ENCODE measurements at regions not wholly inside any gene's neighbourhood (a gene's known extent, or its start where the extent isn't known, plus 50 kb on each side); places are given as distances from the start of the nearest gene placed in this dataset.
"Not testable (repeated sequence)": the region's sequence is repeated elsewhere in the genome, so short reads cannot be mapped to it uniquely, and the experiment has no call there.

- DNase-seq, result no peak
Observed at GRCh38 chr12:131425112-131426075, 285.5 kb upstream of the SFSWAP start.

DNA sequence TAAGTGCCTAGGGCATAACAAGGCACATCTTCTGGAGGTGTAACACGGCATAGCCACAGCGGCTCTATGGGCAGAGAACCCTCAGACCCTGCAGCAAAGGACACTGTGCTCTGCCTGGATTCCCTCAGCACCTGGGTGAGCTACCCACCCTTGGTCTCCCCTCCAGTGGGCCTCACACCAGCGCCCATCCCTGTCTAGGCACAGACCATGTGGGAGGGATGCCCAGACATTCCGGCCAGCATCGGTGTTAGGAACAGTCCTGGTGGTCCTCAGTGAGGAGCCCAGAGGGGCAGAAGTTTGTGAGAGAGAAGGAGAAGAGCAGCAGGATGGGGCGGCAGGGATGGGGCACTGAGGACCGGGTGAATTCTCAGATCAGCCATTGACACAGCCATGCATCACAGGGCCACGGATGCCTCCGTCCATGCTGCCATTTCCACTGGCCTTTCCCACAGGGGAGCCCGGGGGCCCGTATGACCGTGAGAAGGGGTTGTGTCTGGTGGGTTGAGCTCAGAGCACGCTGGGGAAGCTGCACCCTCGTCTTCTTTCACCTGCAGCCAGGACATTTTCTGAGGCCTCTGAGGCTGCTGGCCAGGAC is 282.7 kb upstream of the SFSWAP start:
- DNase-seq, result no peak

DNA sequence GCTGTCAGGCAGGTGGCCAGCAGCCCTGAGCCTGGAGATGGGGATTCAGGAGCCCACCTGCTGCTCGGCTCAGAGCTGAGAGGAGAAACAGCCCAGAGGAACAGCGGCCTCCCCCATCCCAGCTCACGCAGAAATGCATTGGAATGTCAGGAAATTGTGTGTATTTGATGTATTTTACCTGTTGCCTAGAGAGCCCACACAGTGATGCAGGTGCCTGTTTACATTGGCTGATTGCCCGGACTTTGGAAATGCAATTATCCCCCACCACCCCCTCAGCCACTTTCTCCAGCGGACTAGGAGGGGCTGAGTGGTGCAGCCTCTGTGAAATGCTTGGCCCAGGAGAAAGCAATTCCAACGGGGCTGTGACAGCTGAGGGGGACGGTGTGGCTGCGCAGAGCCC is 281.7 kb upstream of the SFSWAP start:
- DNase-seq, result not testable (repeated sequence)

- not testable (repeated sequence) for DNase-seq
Observed at GRCh38 chr12:131429697-131430096, 281.2 kb upstream of the SFSWAP start.

- no peak for DNase-seq
Observed at GRCh38 chr12:131430158-131430742, 280.6 kb upstream of the SFSWAP start.

DNA sequence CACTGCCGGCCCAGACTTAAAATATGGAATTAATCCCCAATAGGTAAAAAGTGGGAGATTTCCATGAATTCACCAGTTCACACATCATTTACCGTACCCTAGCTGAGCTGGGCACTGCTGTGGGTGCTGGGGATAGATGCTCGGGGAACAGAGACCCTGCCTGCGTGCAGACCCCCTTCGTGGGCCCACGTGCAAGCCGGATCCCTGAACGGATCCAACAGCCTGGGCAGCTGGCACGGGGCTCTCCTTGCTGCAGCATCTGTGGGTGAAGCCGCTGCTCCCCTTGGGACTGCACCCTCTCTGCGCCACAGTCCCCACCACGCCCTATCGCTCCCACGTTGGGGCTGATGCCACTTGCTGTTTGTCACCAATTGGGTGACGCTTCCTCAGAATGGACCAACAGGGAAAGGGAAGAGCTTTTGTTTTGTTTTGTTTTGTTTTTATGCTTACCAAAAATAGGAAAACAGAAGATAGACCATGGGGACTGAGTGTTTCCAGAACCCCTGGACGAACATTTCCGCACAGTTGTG is 279.7 kb upstream of the SFSWAP start:
- DNase-seq, result not testable (repeated sequence)

- DNase-seq, result no peak
Observed at GRCh38 chr12:131432532-131433260, 278.2 kb upstream of the SFSWAP start.

DNA sequence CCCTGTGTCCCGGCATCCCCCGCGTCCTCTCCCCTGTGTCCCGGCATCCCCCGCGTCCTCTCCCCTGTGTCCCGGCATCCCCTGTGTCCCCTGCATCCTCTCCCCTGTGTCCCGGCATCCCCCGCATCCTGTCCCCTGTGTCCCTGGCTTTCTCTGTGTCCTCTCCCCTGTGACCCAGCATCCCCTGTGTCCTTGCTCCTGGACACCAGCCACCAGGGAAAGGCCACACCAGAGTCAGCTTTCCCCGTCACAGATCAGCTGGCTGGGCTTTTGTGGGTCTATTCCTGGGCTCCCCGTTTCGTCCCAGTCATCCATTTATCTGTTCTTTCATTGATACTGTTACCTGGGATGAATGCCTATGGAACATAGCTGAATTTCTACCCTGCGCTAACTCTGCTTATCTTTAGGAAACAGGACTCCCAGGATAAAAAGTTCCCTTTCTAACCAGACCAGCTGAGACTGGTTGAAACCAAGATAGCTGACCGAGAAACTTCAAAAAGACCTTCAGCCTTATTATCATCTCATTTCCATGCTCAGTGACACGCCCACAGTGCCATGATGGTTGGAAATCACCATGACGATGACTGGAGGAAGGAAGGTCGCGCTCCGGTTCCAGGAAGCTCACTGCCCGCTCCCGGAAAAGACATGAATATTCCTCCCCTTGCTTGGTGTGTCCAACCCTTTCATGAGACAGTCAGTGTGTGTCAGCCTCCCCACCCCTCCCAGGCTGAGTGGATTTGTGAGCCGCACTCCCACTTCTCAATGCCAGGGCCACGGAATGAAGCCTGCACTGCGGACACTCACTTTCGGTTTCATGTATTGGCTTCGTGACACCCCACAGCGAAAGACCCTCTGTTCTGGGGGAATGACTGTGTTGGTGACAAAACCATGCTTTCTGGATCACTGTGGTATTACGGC is 276.4 kb upstream of the SFSWAP start:
- DNase-seq, result no peak

DNA sequence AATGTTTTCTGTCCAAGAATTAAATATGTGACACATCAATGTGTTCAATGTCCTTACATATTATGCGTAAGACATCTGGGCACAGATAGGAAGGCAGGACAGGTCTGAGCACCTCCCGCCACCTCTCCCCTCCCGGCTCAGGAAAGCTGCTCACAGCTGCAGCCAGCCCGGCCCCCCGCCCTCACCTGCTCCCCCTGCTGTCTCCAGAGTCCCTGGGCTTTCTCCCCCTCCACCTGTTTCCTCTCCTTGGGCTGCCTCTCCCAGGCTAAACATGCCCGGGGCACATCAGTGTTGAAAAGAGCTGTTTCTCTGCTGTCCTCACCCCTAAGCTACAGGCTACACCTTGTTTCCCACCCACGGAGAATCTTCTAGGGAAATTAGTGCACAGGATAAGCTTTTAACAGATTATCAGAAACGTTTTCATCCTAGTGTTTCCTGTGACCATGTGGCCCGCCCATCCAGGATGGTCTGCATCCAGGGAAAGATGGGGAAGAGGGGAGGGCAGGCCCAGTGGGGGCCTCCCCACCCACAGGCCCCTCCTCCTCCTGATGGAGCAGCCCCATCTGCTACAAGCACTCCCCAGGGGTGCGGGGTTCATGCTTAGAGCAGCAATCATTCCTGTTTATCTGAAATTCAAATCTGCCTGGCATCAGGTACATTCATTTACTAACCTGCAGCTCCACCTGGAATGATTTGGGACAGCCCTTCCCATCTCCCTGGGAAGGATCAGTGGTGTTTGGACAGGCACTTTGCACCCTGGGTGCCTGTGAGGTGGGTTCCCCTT is 273.8 kb upstream of the SFSWAP start:
- no peak for DNase-seq

DNA sequence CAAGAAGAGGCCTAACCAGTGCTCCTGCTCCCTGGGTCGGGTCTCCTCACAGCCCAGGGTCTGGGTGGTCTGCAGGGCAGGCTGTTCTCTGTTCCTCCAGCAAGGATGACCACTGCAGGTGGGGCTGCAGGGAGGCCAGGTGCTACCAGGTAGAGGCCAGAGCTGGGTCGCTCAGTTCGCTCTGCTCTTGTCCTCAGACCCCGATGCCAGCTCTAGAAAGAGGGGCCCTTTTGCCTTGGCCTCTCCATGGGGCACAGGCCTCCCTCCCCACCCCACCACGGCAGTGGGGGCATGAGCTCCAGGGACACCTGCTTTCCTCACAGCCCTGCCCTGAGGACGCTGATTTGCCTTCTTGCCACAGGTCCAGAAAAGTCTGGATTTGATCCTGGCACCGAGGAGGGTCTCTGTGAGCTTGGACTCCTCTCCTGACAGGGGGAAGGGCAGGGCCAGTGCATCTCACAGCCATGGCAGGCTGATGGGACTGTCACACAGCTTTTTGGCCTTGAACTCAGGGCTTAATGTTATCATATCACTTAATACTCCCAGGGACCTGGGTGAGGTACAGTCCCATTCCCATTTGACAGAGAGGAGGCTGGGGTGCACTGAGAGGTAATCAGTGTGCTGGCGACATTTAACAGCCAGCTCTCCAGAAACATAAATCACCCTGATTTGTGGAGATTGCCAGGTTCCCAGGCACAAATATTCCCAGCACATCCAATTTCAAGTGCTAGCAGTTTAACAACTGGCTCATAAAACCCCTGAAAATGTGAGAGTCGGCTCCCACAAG is 273.0 kb upstream of the SFSWAP start:
- DNase-seq, result no peak

DNA sequence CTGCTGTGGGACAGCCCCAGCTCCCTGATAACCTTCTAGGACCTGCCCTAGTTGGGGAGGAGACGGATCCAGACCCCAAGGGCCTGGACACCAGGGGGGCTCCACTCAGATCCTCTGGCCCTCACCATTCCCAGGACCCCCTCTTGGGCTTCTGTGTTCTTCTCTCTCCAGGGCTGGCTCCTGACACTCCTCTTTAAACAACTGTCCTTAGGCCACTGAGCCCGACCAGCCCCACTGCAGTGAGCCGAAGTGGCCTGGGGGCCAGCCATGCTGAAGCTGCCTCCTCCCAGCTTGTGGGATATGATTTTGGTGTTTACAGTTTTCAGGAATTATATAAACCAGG is 272.4 kb upstream of the SFSWAP start:
- DNase-seq, result not testable (repeated sequence)

DNA sequence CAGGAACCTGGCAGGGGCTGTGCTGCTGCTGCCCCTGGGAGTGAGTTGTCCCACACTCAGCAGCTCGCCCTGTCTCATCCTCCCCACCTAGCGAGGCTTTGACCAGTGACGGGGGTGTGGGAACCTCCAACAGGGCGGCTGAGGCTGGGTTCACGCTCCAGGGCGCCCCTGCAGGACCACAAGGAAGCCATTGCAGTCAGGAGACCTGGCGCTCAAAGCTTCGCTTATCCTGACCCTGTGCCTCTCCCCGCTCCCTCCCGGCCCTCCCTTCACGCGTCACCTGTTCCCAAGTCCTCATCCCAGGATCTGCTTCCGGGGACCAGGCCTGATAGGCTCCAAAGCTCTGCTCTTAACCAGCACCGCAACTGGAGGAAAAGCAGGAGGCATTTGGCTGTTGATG is 272.0 kb upstream of the SFSWAP start:
- DNase-seq, result no peak

DNA sequence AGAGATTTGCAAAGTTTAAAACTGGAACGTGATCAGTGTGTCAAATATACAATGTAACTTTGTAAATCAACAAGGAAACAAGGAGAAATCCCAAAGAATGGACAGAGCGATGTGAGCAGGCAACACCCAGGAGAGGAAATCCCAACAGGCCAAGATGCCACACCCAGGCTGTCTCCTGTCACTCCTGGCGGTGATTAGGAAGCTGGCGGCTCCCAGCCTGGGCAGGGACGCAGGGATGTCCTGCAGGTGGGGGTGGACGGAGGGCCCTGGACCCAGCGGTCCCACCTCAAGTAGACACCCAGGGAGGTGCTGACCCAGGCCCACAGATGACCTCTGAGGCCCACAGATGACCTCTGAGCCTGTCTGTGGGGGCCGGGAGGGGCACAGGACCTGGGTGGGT is 271.1 kb upstream of the SFSWAP start:
- DNase-seq, result not testable (repeated sequence)

- DNase-seq, result not testable (repeated sequence)
Observed at GRCh38 chr12:131440209-131441059, 270.5 kb upstream of the SFSWAP start.

- DNase-seq, result no peak
Observed at GRCh38 chr12:131441060-131441396, 269.9 kb upstream of the SFSWAP start.

- DNase-seq, result no peak
Observed at GRCh38 chr12:131441638-131442336, 269.1 kb upstream of the SFSWAP start.

GRCh38 chr12:131442337-131442918 is 268.5 kb upstream of the SFSWAP start:
- no peak for DNase-seq

Measured in CD4-positive, alpha-beta T cell treated with Interleukin-21 for 1 hour (primary cell).